EH (cell line): ENCODE measurements at regions not wholly inside any gene's neighbourhood (a gene's known extent, or its start where the extent isn't known, plus 50 kb on each side); places are given as distances from the start of the nearest gene placed in this dataset.

ENCODE experiments used
- DNase-seq: peaks from one replicate; pipeline ENCODE4 v3.0.0-alpha.2; 2015; ENCODE audit warnings: low read depth

- DNase-seq: no peak
These were observed 100.8 kb upstream of the WASF3 start for GRCh38 chr13:26456650-26457049.

DNA sequence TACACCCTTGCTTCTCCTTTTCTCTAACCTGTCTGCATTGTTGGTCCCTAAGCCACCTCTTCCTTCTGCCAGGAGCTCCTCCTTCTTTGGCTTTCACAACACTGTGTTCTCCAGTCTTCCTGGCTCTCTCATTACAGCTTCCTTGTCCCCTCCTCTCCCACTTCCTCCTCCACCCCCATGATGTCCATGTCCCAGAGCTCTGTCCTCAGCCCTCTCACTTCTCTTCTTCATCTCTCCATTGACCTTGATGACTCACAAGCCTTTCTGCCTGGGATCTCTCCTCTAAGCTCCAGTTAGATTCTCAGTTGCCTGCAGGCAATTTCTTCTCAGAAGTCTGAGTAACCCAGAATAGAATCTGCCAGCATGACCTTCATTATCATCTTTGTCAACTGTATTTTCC lies 100.3 kb upstream of the WASF3 start:
- DNase-seq: peak; percentile 78

DNA sequence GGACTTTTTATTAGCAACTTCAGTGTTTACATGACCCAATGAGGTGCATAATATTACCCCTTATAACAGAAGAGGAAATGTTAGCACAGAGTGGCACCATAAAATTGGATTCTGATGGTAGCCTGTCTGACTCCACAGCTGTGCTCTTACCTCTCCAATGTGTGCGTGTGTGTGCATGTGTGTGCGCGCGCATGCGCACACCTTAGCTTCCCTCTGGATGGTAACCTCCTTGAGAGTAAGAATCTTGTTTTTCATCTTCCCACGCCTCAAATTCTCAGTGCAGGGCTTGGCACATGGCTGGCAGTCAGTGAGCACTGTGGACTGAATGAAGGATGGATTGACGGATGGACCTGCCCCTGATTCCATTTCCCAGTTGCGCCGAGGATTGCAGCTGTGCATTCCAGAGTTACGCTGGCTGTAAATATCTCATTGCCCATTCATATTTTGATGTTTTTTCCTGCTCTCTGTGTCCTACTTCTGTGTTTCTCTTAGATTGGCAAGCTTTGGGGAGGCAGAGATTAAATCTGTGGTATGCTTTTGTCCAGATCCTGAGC lies 99.2 kb upstream of the WASF3 start:
- DNase-seq: no peak

DNA sequence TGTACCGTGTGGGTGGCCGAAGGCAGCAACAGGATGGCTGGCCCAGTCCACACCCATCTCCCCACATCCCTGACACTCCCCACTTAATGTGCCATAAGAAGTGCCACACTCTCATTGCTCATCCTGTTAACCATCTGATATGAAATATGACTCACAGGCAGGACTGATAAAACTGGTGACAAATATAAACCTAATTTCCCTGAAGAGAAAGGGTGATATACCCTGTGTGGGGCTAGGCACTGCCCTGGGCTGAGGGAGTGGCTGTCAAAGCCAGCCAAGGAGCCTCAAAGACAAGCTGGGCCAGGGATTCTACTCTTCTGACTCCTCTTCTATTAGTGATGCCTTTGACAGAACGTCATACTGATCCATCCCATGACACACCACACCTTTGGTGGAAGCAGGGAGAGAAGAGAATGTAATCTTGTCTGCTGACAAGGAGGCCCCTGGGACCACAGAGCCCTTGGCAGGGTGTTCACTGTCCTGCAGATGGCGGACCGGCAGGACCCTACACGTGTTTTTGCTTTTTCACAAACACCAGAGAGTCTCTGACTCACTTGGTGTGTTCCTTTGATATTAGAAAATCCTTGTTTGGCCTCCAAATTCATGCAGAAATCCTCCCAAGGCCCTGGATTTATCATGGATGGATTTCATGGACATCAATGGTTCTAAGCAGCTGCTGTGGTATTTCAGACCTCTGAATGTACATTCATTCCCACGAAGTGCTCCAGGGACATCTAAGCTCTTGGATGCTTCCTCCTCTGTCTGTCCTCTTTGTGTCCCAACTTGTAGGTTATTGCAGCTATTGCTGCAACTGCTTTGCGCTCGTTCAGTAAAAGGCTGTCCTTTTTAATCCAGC lies 98.0 kb upstream of the WASF3 start:
- peak; percentile 16 for DNase-seq

GRCh38 chr13:26460648-26461047 lies 96.8 kb upstream of the WASF3 start:
- DNase-seq: peak; percentile 10

DNA sequence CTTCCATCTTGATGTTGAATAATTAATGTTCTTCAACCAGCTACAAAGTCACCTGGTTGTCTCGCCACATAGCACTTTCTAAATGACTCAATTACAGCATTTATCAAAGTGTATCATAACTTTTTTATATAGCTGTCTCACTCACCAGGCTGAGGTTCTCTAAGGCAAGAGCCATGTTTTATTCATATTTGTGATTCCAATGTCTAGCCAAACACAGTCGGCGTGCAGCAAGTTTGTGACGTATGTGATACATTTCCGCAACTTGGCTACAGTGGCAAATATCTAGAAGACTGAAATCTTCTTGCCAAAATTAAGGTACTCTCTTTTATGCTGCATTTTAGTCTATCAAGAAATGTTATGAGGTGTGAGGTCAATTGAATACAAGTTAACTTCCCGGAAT lies 94.2 kb upstream of the WASF3 start:
- no peak for DNase-seq

DNA sequence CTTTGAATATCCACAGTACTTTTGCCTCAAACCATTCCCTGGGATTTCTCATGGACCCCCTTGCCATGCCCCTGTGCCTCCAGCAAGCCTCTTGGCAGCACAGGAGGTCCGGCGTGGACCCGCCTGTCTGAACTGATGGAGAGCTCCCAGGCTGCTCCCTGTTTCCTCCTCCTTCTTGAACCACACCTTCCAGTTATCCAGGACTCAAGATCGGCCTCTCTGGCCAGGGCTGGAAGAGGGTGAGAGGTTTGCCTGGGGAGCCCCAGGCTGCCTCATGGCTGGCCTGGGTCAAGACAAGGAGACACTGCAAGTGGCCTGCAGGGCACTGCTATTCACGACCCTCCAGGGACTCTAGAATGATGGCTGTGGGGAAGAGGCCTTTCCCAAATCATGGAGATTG lies 93.6 kb upstream of the WASF3 start:
- no peak for DNase-seq

GRCh38 chr13:26465514-26465913 lies 92.0 kb upstream of the WASF3 start:
- no peak for DNase-seq

DNA sequence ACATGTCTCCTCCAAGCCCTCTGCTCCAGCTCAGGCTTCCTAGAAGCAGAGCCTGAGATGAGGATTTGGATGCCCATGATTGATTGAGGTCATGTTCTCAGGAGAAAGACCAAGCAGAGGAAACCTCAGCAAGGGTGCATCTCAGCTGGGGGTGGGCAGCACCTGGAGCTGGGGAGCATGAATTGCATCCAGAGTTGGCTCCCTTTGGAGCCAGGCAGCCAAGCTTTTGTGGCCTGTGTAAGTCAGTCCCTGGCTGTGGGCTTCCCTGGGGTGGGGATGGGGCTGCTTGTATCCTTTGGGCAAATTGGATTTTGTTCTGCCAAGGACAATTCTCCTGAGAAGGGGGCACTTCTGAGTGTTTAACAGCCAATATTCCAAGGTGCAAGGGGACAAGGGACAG lies 91.5 kb upstream of the WASF3 start:
- no peak for DNase-seq

DNA sequence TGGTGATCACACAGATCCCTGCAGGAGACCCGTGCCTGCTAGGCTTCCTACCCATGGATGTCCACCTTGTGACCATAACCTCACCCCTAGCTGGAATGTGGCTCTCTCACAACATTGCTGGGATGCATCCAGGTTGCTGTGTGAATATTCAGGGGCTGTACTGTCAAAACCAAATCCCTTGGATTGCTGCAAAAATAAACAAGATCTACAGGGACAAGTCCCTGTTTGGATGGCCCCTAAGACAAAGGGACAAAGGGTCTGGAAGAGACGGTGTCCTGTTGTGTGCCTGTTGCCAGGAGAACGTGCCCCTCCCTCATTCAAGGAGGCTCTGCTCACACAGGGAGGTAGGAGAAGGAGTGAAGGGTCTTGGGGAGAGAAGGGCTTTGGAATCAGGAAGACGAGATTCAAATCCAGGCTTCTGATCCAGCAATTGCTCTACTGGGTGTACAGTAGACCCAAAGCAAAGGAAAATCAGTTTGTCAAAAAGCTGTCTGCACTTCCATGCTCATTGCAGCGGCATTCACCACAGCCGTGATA lies 89.2 kb upstream of the WASF3 start:
- no peak for DNase-seq

DNA sequence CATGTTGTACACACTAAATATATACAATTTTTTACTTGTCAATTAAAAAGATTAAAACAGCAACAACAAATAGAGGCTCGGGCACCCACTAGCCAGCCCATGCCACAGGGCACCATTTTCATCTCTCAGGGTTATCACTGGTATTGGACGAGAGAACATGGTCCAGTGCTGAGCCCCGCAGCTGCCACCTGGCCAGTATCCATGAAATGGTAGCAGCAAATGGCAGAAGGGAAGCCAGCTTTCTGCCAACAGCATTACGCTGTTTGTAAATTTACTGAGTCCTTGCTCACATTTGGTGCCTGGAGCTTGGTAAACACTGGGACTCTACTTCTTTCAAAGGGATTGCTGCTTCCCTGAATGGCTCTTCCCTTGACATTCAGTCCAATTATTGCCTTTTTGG lies 87.9 kb upstream of the WASF3 start:
- DNase-seq: no peak

DNA sequence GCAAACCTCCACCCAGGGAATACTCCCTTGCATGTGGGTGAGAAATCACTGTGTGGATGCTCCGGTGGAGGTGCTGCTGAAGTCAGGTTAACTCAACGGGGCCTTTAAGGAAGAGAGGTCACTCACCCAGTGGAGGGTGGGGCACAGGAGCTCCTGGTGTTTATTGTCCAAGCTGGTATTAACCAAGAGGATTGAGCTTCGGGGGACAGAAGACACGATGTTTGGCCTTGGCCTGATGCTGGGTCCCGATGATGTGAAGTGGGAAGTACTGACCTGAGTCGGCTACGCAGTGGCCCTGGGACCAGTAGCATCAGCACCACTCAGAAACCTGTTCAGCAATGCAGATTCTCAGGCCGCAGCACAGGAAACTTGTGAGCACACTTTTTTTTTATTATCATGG lies 85.7 kb upstream of the WASF3 start:
- no peak for DNase-seq

DNA sequence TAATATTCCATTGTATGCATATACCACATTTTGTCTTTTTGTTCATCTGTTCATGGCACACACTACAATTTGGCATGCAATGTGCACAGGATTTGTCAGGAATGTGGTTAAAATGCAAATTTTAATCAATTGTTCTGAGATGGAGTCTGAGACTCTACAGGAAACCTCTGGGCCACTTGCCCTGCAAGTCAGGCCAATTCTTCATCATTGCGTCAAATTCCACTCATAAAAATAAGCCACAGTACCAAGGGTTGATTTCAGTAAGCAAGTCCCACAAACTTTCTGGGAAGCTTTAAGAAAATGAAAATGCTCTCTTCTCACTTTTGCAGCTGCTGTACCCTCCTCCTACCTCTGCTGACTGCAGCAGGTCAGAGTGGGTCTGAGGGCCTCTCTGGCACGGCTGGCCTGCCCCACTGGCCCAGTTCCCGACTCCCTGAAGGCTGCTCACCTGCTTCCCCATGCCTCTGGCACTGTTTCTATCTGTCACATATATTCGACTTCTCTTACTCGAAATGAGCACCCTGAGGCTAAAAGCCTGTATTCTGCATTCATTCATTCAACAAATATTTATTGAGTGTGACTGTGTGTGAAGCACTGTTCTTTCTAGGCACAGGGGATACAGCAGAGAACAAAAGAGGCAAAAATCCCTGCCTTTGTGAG lies 83.8 kb upstream of the WASF3 start:
- DNase-seq: no peak

GRCh38 chr13:26474286-26474685 lies 83.2 kb upstream of the WASF3 start:
- no peak for DNase-seq

GRCh38 chr13:26475176-26476110 lies 82.0 kb upstream of the WASF3 start:
- no peak for DNase-seq

DNA sequence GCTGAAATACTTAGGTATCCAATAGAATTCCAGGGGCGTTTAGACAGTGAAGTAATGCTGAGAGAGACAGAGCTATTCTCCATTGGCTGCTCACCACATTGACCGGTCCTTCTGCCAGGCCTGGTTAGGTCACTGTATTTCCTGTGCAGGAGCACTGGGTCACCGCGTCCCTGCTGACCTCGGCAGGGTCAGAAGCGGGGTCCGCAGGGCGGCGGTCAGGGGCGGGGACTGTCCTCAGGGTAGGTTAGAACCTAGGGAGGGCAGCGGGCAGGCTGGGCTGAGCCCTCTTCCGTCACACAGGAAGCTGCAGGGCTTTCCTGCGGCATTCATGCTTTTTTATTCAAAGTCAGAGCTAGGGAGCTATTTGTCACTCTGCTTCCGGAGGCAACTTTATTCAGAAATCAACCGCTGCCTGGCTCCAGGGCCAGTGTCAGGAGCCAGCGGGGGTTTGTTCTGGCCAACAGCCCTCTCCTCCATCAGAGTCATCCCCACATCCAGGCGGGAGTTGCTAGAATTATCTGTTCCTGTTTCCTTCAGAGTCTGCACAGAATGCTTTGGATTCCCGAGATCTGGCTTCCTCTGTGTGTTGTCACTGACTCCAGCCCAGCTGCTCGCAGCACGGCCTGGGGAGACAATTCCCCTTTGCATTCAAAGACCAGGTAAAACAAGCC lies 81.2 kb upstream of the WASF3 start:
- DNase-seq: peak; percentile 61

GRCh38 chr13:26476782-26477142 lies 80.7 kb upstream of the WASF3 start:
- DNase-seq: no peak

GRCh38 chr13:26477681-26478080 lies 79.8 kb upstream of the WASF3 start:
- DNase-seq: no peak

DNA sequence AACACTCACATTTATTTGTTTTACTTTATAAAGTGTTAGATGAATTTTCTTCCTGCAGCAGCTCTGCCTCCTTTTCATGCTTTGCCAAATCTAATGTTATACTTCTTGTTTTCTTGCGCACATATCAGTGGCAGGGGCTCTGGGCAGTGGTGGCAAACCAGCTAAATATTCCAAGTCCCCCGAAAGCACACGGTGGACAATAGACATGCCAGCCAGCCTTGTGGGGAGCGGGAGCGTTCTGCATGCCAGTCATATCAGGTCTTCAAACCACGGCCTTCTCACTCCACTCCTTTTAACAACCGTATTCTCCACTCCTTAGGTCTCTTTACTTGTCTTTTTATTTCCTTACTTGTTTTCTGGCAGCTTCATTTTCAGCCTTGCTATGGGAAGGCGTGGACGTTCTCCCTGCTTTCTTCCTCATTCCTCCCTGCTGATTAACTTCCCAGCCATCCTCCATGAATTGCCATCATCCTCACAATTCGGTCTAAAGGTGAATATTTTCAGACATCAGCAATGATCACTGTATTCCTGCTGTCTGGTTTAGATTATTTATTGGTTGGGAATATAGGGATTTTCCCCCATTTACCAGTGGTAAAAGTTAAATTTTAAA lies 77.1 kb upstream of the WASF3 start:
- DNase-seq: peak; percentile 58

GRCh38 chr13:26482451-26483197 lies 74.9 kb upstream of the WASF3 start:
- peak; percentile 73 for DNase-seq
